ENCODE measurements at regions not wholly inside any gene's neighbourhood (a gene's known extent, or its start where the extent isn't known, plus 50 kb on each side); places are given as distances from the start of the nearest gene placed in this dataset.

DNA sequence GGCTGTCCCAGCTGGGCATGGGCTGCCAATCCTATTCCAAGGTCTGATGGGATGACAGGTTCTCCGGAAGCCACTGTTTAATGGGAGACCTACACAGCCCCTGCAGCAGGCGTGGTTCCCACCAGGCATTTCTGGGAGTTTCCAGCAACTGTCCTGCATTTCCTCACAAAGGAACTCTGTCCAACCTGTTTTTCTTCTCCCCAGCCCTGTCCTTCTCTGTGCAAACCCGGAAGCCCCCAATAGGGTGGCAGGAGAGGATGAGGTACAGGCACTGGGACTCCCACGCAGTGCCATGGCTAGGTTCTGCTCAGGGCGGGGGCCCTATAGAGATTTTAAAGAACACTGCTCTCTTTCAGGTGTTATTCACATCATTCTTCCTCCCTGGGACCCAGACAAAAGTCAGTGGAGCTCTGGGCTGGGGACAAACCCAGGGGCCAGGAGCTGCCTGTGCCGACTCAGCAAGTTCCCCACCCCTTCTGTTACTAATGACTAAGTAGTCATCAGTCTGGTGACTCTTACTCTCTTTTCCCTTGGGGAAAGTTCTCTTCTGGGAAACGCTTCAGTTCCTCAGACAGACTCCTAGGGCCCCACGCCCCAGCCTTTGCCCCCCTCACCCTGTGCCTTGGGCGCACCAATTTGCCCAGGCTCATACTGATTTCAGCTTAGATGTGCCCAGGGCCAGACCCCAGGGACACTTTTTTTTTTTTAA is 97.7 kb downstream of the CD47 start:
- no peak overlapping the region for H3T11ph ChIP-seq (ENCODE audit: low read length)
- no peaks in the 10 kb centered on the region for H3K23me2 ChIP-seq (ENCODE audit: insufficient read length, low read depth, low read length, poor library complexity, severe bottlenecking)
- H3K9me3 ChIP-seq (ENCODE audit: control insufficient read depth, low read depth, low read length) = no peaks in the 10 kb centered on the region
- no peak overlapping the region for H3K14ac ChIP-seq (ENCODE audit: insufficient read depth, low read length)
- no peak for DNase-seq
- H3K79me2 ChIP-seq (ENCODE audit: insufficient read depth, low read length) = no peaks in the 10 kb centered on the region
- H3K23ac ChIP-seq (ENCODE audit: insufficient read length, low read depth, low read length) = no peak overlapping the region
- no peak overlapping the region for H3K4ac ChIP-seq (ENCODE audit: low read depth, low read length)
- H3K36me3 Mint-ChIP-seq (ENCODE audit: insufficient read depth in 1 of 3, low read depth in 3 of 3) = no peaks in the 10 kb centered on the region
- no peak overlapping the region for H2BK15ac ChIP-seq (ENCODE audit: low read depth, low read length)
- H2AK5ac ChIP-seq (ENCODE audit: insufficient read length, low read length) = no peak overlapping the region
- H4K20me1 ChIP-seq (ENCODE audit: control insufficient read depth, insufficient read depth, insufficient read length) = no peaks in the 10 kb centered on the region
- no CpG with 5 or more reads among the region's 9 CpGs for WGBS (ENCODE audit: extremely low coverage, insufficient read length, low lambda C conversion rate)
- no peak overlapping the region for H2BK120ac ChIP-seq (ENCODE audit: low read depth, low read length, poor library complexity, severe bottlenecking)
- peaks cover 2 to 5% of the 10 kb centered on the region in 2 experiments for H3K4me1 Mint-ChIP-seq
- no peak overlapping the region for H3K9ac ChIP-seq (ENCODE audit: extremely low read depth, insufficient read length, low read length)
- H3K18ac ChIP-seq (ENCODE audit: insufficient read length, low read depth, low read length) = no peak overlapping the region
- H2BK5ac ChIP-seq (ENCODE audit: insufficient read length, low read length) = no peak overlapping the region
- H3K27ac Mint-ChIP-seq = 0 out of 7 replicates have a peak overlapping the region, but pooled peaks of 1 of the 3 experiments have one; percentile 46
- H3K4me3 Mint-ChIP-seq = no peak overlapping the region
- H4K5ac ChIP-seq (ENCODE audit: insufficient read length, low read depth, low read length) = no peak overlapping the region
- TF ChIP-seq, protein P1, sequence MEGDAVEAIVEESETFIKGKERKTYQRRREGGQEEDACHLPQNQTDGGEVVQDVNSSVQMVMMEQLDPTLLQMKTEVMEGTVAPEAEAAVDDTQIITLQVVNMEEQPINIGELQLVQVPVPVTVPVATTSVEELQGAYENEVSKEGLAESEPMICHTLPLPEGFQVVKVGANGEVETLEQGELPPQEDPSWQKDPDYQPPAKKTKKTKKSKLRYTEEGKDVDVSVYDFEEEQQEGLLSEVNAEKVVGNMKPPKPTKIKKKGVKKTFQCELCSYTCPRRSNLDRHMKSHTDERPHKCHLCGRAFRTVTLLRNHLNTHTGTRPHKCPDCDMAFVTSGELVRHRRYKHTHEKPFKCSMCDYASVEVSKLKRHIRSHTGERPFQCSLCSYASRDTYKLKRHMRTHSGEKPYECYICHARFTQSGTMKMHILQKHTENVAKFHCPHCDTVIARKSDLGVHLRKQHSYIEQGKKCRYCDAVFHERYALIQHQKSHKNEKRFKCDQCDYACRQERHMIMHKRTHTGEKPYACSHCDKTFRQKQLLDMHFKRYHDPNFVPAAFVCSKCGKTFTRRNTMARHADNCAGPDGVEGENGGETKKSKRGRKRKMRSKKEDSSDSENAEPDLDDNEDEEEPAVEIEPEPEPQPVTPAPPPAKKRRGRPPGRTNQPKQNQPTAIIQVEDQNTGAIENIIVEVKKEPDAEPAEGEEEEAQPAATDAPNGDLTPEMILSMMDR (conservative IDR thresholded peaks at IDR 0.05) = no peak
- H3K56ac ChIP-seq (ENCODE audit: insufficient read length, low read depth, low read length) = no peak overlapping the region
- no peaks in the 10 kb centered on the region for H3K9me3 Mint-ChIP-seq
- H4K8ac ChIP-seq (replicated peaks; ENCODE audit: insufficient read length, low read depth, low read length) = no peak overlapping the region
- no peaks in the 10 kb centered on the region for H3K4me1 ChIP-seq (ENCODE audit: insufficient read depth, low read length)
- H3K79me1 ChIP-seq (ENCODE audit: insufficient read depth, low read depth, low read length, poor library complexity, severe bottlenecking) = no peaks in the 10 kb centered on the region
- no peak overlapping the region for H4K91ac ChIP-seq (ENCODE audit: insufficient read length, low read depth, low read length)
- no peaks in the 10 kb centered on the region for H3K27me3 ChIP-seq (ENCODE audit: insufficient read depth, low read length)
- no peak overlapping the region for H2BK20ac ChIP-seq (ENCODE audit: low read depth, low read length, poor library complexity, severe bottlenecking)
- H3K4me2 ChIP-seq (ENCODE audit: insufficient read depth, insufficient read length, low read length) = no peak overlapping the region
- no peak overlapping the region for H2BK12ac ChIP-seq (ENCODE audit: insufficient read length, low read depth, low read length)
- H2AFZ ChIP-seq (ENCODE audit: low read length) = no peak overlapping the region
- peaks cover 2% of the 10 kb centered on the region for H3K27me3 Mint-ChIP-seq (ENCODE audit: low read depth)
- H3K27ac ChIP-seq (ENCODE audit: insufficient read length, low read depth, low read length) = no peak overlapping the region

All from H9 (cell line).